SJSA1 (cell line): ENCODE measurements at regions not wholly inside any gene's neighbourhood (a gene's known extent, or its start where the extent isn't known, plus 50 kb on each side); places are given as distances from the start of the nearest gene placed in this dataset.
A peak's percentile ranks its signal among the peaks of the same experiment; 100 is the strongest.
"Not testable (repeated sequence)": the region's sequence is repeated elsewhere in the genome, so short reads cannot be mapped to it uniquely, and the experiment has no call there.

Source experiments
- DNase-seq, 2 experiments: peaks; one replicate each; pipeline ENCODE4 v3.0.0-alpha.2; 2015 to 2020; ENCODE audit warnings: low spot score in 2 of 2, low read depth in 1 of 2
- H3K27ac ChIP-seq: fragments of 250-450 bp; sonication (Bioruptor Pico); 2 replicates; pipeline ENCODE4 v1.5.1; 2020; ENCODE audit warnings: mild to moderate bottlenecking, moderate library complexity
- H3K27me3 ChIP-seq: fragments of 250-450 bp; sonication (Bioruptor Pico); replicated peaks from 2 replicates; pipeline ENCODE4 v1.5.1; 2020; ENCODE audit warnings: mild to moderate bottlenecking, moderate library complexity
- H3K36me3 ChIP-seq: fragments of 250-450 bp; sonication (Bioruptor Pico); 2 replicates; pipeline ENCODE4 v1.5.1; 2020; ENCODE audit warnings: mild to moderate bottlenecking
- H3K4me1 ChIP-seq: fragments of 250-450 bp; sonication (Bioruptor Pico); replicated peaks from 2 replicates; pipeline ENCODE4 v1.6.1; 2021; ENCODE audit warnings: mild to moderate bottlenecking
- H3K4me3 ChIP-seq: fragments of 250-450 bp; sonication (Bioruptor Pico); 2 replicates; pipeline ENCODE4 v1.5.1; 2020; ENCODE audit warnings: mild to moderate bottlenecking
- H3K9me3 ChIP-seq: fragments of 250-450 bp; sonication (Bioruptor Pico); replicated peaks from 2 replicates; pipeline ENCODE4 v1.5.1; 2020; ENCODE audit warnings: mild to moderate bottlenecking

GRCh38 chr7:91618776-91619765 lies 261.4 kb downstream of the MTERF1 start:
- no peaks in the 10 kb centered on the region for H3K9me3 ChIP-seq
- H3K4me1 ChIP-seq, result no peaks in the 10 kb centered on the region
- no peak overlapping the region for H3K4me3 ChIP-seq
- no peaks in the 10 kb centered on the region for H3K36me3 ChIP-seq
- H3K27me3 ChIP-seq, result no peaks in the 10 kb centered on the region
- no peak overlapping the region for H3K27ac ChIP-seq
- no peak for DNase-seq

- no peaks in the 10 kb centered on the region for H3K4me1 ChIP-seq
- H3K27ac ChIP-seq, result no peak overlapping the region
- no peak for DNase-seq
- no peaks in the 10 kb centered on the region for H3K36me3 ChIP-seq
- no peaks in the 10 kb centered on the region for H3K9me3 ChIP-seq
- H3K4me3 ChIP-seq, result no peak overlapping the region
- H3K27me3 ChIP-seq, result 0 out of 2 replicates have a peak, but pooled peaks cover 3% of the 10 kb centered on the region
These were observed 259.7 kb downstream of the MTERF1 start for GRCh38 chr7:91620827-91621226.

GRCh38 chr7:91627324-91627723 lies 253.2 kb downstream of the MTERF1 start:
- H3K4me1 ChIP-seq, result not testable (repeated sequence)

GRCh38 chr7:91628742-91629141 lies 251.8 kb downstream of the MTERF1 start:
- Histone ChIP-seq H3K36me3 (no peaks in the 10 kb centered on the region), H3K27me3 (0 out of 2 replicates have a peak, but pooled peaks cover 3% of the 10 kb centered on the region), H3K4me1 (no peaks in the 10 kb centered on the region), H3K27ac (no peak overlapping the region), H3K4me3 (no peak overlapping the region), H3K9me3 (no peaks in the 10 kb centered on the region)
- DNase-seq, result no peak

More at GRCh38 chr7:91627324-91627723, 253.2 kb downstream of the MTERF1 start:
- H3K27ac ChIP-seq, DNase-seq, H3K27me3 ChIP-seq, H3K4me3 ChIP-seq, H3K36me3 ChIP-seq, H3K9me3 ChIP-seq: not testable (repeated sequence)

- H3K4me1 ChIP-seq, result no peaks in the 10 kb centered on the region
- no peak for DNase-seq
- H3K4me3 ChIP-seq, result no peak overlapping the region
- no peaks in the 10 kb centered on the region for H3K36me3 ChIP-seq
- no peaks in the 10 kb centered on the region for H3K27me3 ChIP-seq
- no peaks in the 10 kb centered on the region for H3K9me3 ChIP-seq
- H3K27ac ChIP-seq, result no peak overlapping the region
These were observed 249.7 kb downstream of the MTERF1 start for GRCh38 chr7:91630581-91631380.

GRCh38 chr7:91632234-91632940 lies 248.1 kb downstream of the MTERF1 start:
- H3K27me3 ChIP-seq, result no peaks in the 10 kb centered on the region
- H3K4me3 ChIP-seq, result no peak overlapping the region
- DNase-seq, result no peak
- H3K4me1 ChIP-seq, result no peaks in the 10 kb centered on the region
- no peak overlapping the region for H3K27ac ChIP-seq
- no peaks in the 10 kb centered on the region for H3K36me3 ChIP-seq
- no peaks in the 10 kb centered on the region for H3K9me3 ChIP-seq

DNA sequence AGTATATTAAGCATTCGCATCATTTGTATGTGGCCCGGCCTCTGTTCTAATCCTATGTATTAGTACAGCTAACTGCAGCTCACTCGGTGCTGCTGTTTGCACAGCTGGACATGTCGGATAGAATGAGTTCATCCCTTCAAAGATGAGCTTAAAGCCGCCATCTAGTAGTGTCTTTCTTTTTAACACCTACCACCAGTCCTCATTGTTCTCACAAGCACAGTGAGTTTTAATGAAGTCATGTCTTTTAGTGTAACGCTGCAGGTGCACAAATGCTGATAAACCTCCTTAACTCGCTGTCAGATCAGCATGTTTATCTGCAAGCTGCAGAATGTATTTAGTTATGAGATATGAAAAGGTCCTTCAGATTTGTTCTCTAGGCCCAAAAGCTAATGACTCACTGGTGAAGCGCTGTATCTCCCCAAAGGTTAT lies 247.5 kb downstream of the MTERF1 start:
- no peaks in the 10 kb centered on the region for H3K9me3 ChIP-seq
- no peaks in the 10 kb centered on the region for H3K4me1 ChIP-seq
- DNase-seq, result no peak
- H3K27ac ChIP-seq, result no peak overlapping the region
- H3K27me3 ChIP-seq, result no peaks in the 10 kb centered on the region
- no peak overlapping the region for H3K4me3 ChIP-seq
- no peaks in the 10 kb centered on the region for H3K36me3 ChIP-seq

DNA sequence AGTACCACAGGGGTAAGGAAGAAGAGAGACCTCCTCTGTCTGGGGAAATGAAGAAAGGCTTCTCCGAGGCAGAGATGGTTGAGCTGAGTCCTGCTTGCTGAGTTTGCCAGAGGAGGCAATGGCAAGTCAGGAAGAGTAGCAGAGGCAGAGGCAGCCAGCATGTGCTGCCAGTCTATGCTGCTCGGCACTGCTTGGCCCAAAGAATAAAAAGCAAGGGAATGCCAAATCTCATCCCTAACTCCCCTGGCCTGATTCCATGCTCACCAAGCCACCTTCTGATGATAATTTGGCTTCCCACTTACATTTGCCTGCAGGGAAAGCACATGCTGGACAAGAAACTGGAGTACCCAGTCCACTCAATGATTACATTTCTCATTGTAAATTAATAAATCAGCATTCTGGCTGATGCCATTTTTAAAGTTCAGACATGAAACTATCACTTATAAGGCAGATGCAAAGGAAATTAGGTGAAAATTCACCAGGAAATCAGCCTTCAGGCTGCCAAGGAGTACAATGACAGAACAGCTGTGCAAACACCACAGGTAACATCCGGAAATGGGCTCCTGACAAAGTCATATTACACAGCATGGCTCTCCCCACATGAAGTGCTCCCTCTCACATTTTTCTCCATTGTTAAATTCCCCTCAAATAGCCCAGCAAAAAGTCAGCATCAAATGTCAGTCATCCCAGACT lies 245.9 kb downstream of the MTERF1 start:
- H3K4me1 ChIP-seq, result no peaks in the 10 kb centered on the region
- H3K36me3 ChIP-seq, result no peaks in the 10 kb centered on the region
- H3K27ac ChIP-seq, result no peak overlapping the region
- no peak for DNase-seq
- H3K4me3 ChIP-seq, result no peak overlapping the region
- H3K27me3 ChIP-seq, result no peaks in the 10 kb centered on the region
- H3K9me3 ChIP-seq, result no peaks in the 10 kb centered on the region

GRCh38 chr7:91636129-91636724 lies 244.3 kb downstream of the MTERF1 start:
- peak in 1 of 2 experiments; percentile 5 for DNase-seq
- no peaks in the 10 kb centered on the region for H3K36me3 ChIP-seq
- H3K9me3 ChIP-seq, result no peaks in the 10 kb centered on the region
- H3K27ac ChIP-seq, result no peak overlapping the region
- no peaks in the 10 kb centered on the region for H3K27me3 ChIP-seq
- no peak overlapping the region for H3K4me3 ChIP-seq
- H3K4me1 ChIP-seq, result no peaks in the 10 kb centered on the region

DNA sequence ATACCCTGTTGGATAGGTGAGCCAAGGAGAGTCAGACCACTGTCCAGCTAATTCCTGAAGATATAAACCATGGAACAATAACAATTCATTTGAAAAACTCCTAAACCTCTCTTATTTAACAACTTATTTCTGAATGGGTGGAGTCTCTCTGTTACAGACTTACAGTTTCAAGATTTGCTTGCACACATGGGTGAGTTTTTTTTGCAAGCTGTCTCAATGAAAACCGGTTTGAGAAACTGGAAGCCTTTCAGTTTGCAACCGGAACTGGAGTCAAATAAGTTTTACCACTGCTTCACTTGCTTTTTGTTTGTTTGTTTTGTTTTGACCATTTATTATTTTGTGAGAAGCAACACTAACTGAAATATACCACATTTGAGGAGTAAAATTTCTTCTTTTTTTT lies 243.8 kb downstream of the MTERF1 start:
- Histone ChIP-seq H3K27ac (no peak overlapping the region), H3K9me3 (no peaks in the 10 kb centered on the region), H3K27me3 (no peaks in the 10 kb centered on the region), H3K36me3 (no peaks in the 10 kb centered on the region), H3K4me3 (no peak overlapping the region), H3K4me1 (no peaks in the 10 kb centered on the region)
- no peak for DNase-seq

GRCh38 chr7:91644256-91644655 lies 236.2 kb downstream of the MTERF1 start:
- no peak for DNase-seq
- no peaks in the 10 kb centered on the region for H3K27me3 ChIP-seq
- no peak overlapping the region for H3K27ac ChIP-seq
- no peaks in the 10 kb centered on the region for H3K36me3 ChIP-seq
- H3K9me3 ChIP-seq, result no peaks in the 10 kb centered on the region
- H3K4me3 ChIP-seq, result no peak overlapping the region
- no peaks in the 10 kb centered on the region for H3K4me1 ChIP-seq

DNA sequence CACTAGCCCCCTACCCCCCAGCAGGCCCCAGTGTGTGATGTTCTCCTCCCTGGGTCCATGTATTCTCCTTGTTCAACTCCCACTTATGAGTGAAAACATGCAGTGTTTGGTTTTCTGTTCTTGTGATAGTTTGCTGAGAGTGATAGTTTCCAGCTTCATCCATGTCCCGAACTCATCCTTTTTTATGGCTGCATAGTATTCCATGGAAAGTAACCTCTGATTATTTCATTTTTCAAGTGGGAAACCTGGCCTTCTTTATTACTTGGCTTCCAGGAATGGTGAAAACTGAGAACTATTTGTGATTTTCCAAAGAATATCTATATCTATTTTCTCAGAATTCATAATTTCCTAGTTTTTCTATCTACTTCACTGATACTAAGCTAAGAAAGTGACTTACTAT lies 235.0 kb downstream of the MTERF1 start:
- Histone ChIP-seq H3K4me3 (no peak overlapping the region), H3K9me3 (no peaks in the 10 kb centered on the region), H3K4me1 (no peaks in the 10 kb centered on the region), H3K27ac (no peak overlapping the region), H3K27me3 (no peaks in the 10 kb centered on the region), H3K36me3 (no peaks in the 10 kb centered on the region)
- DNase-seq, result no peak

- H3K36me3 ChIP-seq, result no peaks in the 10 kb centered on the region
- H3K4me1 ChIP-seq, result no peaks in the 10 kb centered on the region
- H3K27ac ChIP-seq, result no peak overlapping the region
- no peak overlapping the region for H3K4me3 ChIP-seq
- no peak for DNase-seq
- H3K9me3 ChIP-seq, result no peaks in the 10 kb centered on the region
- no peaks in the 10 kb centered on the region for H3K27me3 ChIP-seq
These were observed 228.5 kb downstream of the MTERF1 start for GRCh38 chr7:91651986-91652385.
